Adipocyte (in vitro differentiated cells): ENCODE measurements at regions not wholly inside any gene's neighbourhood (a gene's known extent, or its start where the extent isn't known, plus 50 kb on each side); places are given as distances from the start of the nearest gene placed in this dataset.

Source experiments
- DNase-seq: peaks from one replicate; pipeline ENCODE4 v3.0.0-alpha.2; 2015; ENCODE audit warnings: low read depth
- H3K27me3 ChIP-seq: replicated peaks from 2 replicates; pipeline ENCODE4 v1.7.0; 2013; ENCODE audit warnings: mild to moderate bottlenecking, low read length, moderate library complexity; ENCODE audit not compliant: control insufficient read depth, insufficient read depth
- H3K36me3 ChIP-seq: 2 replicates; pipeline ENCODE4 v1.7.0; 2013; ENCODE audit warnings: low read length, mild to moderate bottlenecking, moderate library complexity; ENCODE audit not compliant: control insufficient read depth, insufficient read depth, severe bottlenecking
- H3K4me1 ChIP-seq: 2 replicates; pipeline ENCODE4 v1.7.0; 2013; ENCODE audit warnings: mild to moderate bottlenecking, low read length, moderate library complexity; ENCODE audit not compliant: control insufficient read depth, insufficient read depth
- H3K4me3 ChIP-seq: 2 replicates; pipeline ENCODE4 v1.7.0; 2013; ENCODE audit warnings: mild to moderate bottlenecking, low read length, moderate library complexity
- H3K9ac ChIP-seq: 2 replicates; pipeline ENCODE4 v1.7.0; 2013; ENCODE audit warnings: mild to moderate bottlenecking, low read length, moderate library complexity
- H3K9me3 ChIP-seq: 2 replicates; pipeline ENCODE4 v1.7.0; 2013; ENCODE audit warnings: mild to moderate bottlenecking, low read length, moderate library complexity; ENCODE audit not compliant: control insufficient read depth

GRCh38 chr1:30808067-30808662 lies 50.6 kb upstream of the LAPTM5 start:
- peak overlapping the region; percentile 44 for H3K9ac ChIP-seq
- no peaks in the 10 kb centered on the region for H3K36me3 ChIP-seq
- peaks cover 42% of the 10 kb centered on the region for H3K4me1 ChIP-seq
- no peaks in the 10 kb centered on the region for H3K9me3 ChIP-seq
- H3K4me3 ChIP-seq: peak overlapping the region; percentile 36
- no peak for DNase-seq
- H3K27me3 ChIP-seq: no peaks in the 10 kb centered on the region

- no peaks in the 10 kb centered on the region for H3K9me3 ChIP-seq
- no peaks in the 10 kb centered on the region for H3K36me3 ChIP-seq
- peaks cover 42% of the 10 kb centered on the region for H3K4me1 ChIP-seq
- no peaks in the 10 kb centered on the region for H3K27me3 ChIP-seq
- no peak for DNase-seq
- peak overlapping the region; percentile 36 for H3K4me3 ChIP-seq
- peak overlapping the region; percentile 44 for H3K9ac ChIP-seq
Observed at GRCh38 chr1:30807318-30808066, 49.9 kb upstream of the LAPTM5 start.
